ENCODE measurements at regions not wholly inside any gene's neighbourhood (a gene's known extent, or its start where the extent isn't known, plus 50 kb on each side); places are given as distances from the start of the nearest gene placed in this dataset.

DNA sequence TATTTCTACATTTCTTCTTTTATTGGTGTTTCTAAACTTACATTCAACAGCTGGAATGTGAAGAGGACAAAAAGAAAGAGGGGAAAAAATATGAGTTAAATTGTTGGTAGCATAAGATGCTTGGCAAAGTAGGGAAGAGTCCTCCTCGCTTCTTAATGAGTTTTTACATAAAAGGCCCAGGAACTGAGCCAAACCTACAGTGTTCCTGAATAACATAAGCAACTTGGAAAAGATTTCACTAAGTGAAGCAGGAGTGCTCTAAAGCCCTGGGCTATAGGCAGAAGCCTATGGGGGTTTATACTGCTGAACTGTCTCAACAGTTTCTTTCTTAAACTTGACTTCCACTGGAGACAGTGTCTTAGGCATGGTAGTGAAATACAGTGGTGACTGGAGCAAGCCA lies 115.0 kb upstream of the USP25 start:
- DNase-seq (ENCODE audit: low spot score in 2 of 2), result no peak
- no peak for TF ChIP-seq POLR2AphosphoS5 (IDR thresholded peaks at IDR 0.05)
- TF ChIP-seq POLR2A (IDR thresholded peaks at IDR 0.05), result no peak
- TF ChIP-seq CTCF (IDR thresholded peaks at IDR 0.05), result no peak
- H3K36me3 ChIP-seq, result no peaks in the 10 kb centered on the region
- H3K9me3 ChIP-seq, result peaks cover 0 to 13% of the 10 kb centered on the region in 2 donors
- H3K4me1 ChIP-seq, result no peaks in the 10 kb centered on the region
- intact Hi-C loops (cut with DNase I; ENCODE audit: low total_unique reads), result no loop called here
- no peaks in the 10 kb centered on the region for H3K27me3 ChIP-seq
- H3K4me3 ChIP-seq, result no peak overlapping the region
- no peak overlapping the region for H3K27ac ChIP-seq

DNA sequence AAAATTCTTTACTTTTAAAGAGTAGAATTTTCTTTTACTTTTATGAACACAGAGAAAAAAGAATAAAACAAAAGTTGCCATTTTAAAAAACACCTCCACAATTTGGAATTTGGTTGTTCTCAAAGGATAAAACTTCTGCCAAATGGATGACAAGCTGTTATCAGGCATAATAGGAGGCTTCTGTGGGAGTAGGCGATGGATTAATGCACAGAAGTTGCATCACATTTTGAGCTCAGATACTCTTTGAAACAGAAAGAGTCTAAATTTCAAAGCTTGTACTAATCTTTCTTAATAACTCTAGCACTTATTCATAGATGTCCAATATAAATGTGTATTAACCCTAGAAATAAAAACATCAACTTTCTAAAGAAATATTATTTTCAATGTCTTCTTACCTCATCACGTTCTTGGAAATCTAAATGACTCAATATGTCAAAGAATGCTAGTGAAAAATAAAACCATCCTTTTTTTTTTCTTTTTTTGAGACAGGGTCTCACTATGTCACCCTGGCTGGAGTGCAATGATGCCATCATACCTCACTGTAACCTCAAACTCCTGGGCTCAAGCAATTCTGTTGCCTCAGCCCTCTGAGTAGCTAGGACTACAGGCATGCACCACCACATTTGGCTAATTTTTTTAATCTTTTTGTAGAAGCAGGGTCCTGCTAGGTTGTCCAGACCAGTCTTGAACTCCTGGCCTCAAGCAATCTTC lies 112.8 kb upstream of the USP25 start:
- H3K27ac ChIP-seq, result no peak overlapping the region
- no peak overlapping the region for H3K4me3 ChIP-seq

DNA sequence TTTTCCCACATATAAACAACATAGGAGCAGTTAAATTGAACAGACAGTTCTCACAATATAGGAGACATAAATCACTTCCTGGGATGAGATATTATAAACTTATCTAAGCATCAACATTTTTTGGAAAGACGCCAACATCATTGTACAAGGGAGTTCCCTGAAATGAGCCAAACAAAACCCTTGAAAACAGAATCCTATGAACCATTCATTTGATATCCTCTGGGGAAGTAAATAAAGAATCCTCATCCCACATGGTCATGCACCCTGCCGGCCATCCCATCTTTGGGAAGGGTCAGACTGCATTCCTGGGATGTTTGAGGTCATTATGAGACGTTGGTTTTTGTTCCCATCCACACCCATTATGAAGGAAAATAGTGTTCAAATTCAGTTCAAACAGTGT lies 111.8 kb upstream of the USP25 start:
- no peak for TF ChIP-seq POLR2AphosphoS5 (IDR thresholded peaks at IDR 0.05)
- no peak for TF ChIP-seq CTCF (IDR thresholded peaks at IDR 0.05)
- Histone ChIP-seq H3K27me3 (no peaks in the 10 kb centered on the region), H3K36me3 (no peaks in the 10 kb centered on the region), H3K4me3 (no peak overlapping the region), H3K27ac (no peak overlapping the region), H3K4me1 (no peaks in the 10 kb centered on the region), H3K9me3 (no peaks in the 10 kb centered on the region)
- DNase-seq (ENCODE audit: low spot score in 2 of 2), result no peak
- intact Hi-C loops (cut with DNase I; ENCODE audit: low total_unique reads), result no loop called here

More for the DNA sequence above, 112.8 kb upstream of the USP25 start:
- Histone ChIP-seq H3K9me3 (peaks cover 0 to 4% of the 10 kb centered on the region in 2 donors), H3K36me3 (no peaks in the 10 kb centered on the region), H3K4me1 (no peaks in the 10 kb centered on the region), H3K27me3 (no peaks in the 10 kb centered on the region)
- intact Hi-C loops (cut with DNase I; ENCODE audit: low total_unique reads), result no loop called here
- DNase-seq (ENCODE audit: low spot score in 2 of 2), result no peak
- TF ChIP-seq POLR2A (IDR thresholded peaks at IDR 0.05), result no peak
- no peak for TF ChIP-seq POLR2AphosphoS5 (IDR thresholded peaks at IDR 0.05)
- TF ChIP-seq CTCF (IDR thresholded peaks at IDR 0.05), result no peak

DNA sequence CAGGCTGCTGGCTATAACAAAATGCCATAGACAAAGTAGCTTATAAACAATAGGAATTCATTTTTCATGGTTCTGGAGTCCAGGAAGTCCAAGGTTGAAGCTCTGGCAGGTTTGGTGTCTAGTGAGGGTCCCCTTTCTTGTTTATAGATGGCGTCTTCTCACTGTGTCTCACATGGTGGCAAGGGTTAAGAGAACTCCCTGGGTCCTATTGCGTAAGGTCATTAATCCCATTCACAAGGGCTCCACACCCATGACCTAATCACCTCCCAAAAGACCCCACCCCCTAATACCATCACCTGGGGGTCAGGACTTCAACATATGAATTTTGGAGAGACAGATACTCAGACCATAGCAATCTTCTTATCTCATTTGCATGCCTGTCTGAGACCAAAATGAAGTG lies 108.9 kb upstream of the USP25 start:
- Histone ChIP-seq H3K9me3 (no peaks in the 10 kb centered on the region), H3K27ac (no peak overlapping the region), H3K27me3 (no peaks in the 10 kb centered on the region), H3K36me3 (no peaks in the 10 kb centered on the region), H3K4me3 (no peak overlapping the region), H3K4me1 (no peaks in the 10 kb centered on the region)
- TF ChIP-seq POLR2AphosphoS5 (IDR thresholded peaks at IDR 0.05) (no peak), CTCF (IDR thresholded peaks at IDR 0.05) (no peak), POLR2A (IDR thresholded peaks at IDR 0.05) (no peak)
- intact Hi-C loops (cut with DNase I; ENCODE audit: low total_unique reads), result no loop called here
- no peak for DNase-seq (ENCODE audit: low spot score in 2 of 2)

DNA sequence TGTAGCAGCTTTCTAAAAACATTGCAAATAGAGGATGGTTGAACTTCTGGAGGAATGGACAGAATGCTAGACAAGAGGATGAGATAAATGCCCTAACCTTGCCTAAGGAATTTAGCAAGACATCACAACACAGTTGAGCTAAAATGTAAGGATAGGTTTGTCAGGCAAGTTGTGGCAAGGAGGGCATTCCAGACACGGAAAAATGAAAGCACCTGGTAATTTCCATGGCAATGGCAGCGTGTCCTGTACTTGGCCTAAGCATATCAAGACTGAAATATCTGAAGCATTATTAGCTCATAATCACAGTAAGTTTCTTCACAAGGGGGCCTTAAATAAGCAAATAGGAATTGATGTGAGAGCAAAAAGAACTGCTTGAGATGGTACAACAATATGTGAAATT lies 105.1 kb upstream of the USP25 start:
- Histone ChIP-seq H3K9me3 (no peaks in the 10 kb centered on the region), H3K27me3 (no peaks in the 10 kb centered on the region), H3K4me3 (no peak overlapping the region), H3K36me3 (no peaks in the 10 kb centered on the region), H3K27ac (no peak overlapping the region), H3K4me1 (no peaks in the 10 kb centered on the region)
- no peak for DNase-seq (ENCODE audit: low spot score in 2 of 2)
- intact Hi-C loops (cut with DNase I; ENCODE audit: low total_unique reads), result no loop called here
- TF ChIP-seq POLR2A (IDR thresholded peaks at IDR 0.05), result no peak
- no peak for TF ChIP-seq CTCF (IDR thresholded peaks at IDR 0.05)
- TF ChIP-seq POLR2AphosphoS5 (IDR thresholded peaks at IDR 0.05), result no peak

Data from breast epithelium (tissue), 4 donors.